ENCODE measurements at regions not wholly inside any gene's neighbourhood (a gene's known extent, or its start where the extent isn't known, plus 50 kb on each side); places are given as distances from the start of the nearest gene placed in this dataset.

DNA sequence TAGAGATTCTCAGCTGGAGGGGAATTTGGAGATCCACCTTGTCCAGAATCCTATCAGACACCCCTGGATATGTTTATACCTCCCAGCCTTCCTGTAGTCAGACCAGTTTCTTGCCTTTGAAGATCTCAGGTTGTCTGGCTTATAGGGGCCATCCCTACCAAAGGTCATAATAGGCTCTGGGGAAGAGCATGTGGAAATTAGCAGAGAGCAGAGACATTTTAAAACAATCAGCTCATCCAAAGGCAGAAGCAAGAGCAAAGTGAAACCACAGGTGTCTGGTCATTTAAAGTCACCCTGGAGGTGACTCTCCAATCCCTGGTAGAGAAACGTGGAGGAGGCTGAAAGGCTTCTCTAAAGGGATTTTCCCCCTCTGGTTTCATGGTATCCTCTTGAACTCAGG lies 299.3 kb upstream of the EEF2KMT start:
- TF ChIP-seq CTCF (IDR thresholded peaks at IDR 0.05) = no peak
- no peak for TF ChIP-seq POLR2A (IDR thresholded peaks at IDR 0.05)
